D721Med (cell line): ENCODE measurements at regions not wholly inside any gene's neighbourhood (a gene's known extent, or its start where the extent isn't known, plus 50 kb on each side); places are given as distances from the start of the nearest gene placed in this dataset.
"Not testable (repeated sequence)": the region's sequence is repeated elsewhere in the genome, so short reads cannot be mapped to it uniquely, and the experiment has no call there.

Experiments
- DNase-seq: peaks from one replicate; pipeline ENCODE4 v3.0.0; 2011; ENCODE audit warnings: low spot score; ENCODE audit not compliant: insufficient read length
- FAIRE-seq: peaks from 2 replicates; lab custom pipeline; 2011; peaks lifted over from hg19 to GRCh38; lab: Jason Lieb, UNC
- TF ChIP-seq, protein P1 (sequence below): IDR thresholded peaks from 2 replicates; pipeline ENCODE4 v1.5.1; 2012; ENCODE audit warnings: mild to moderate bottlenecking, control low read depth; ENCODE audit not compliant: insufficient read depth; ENCODE audit errors: missing control alignments

DNA sequence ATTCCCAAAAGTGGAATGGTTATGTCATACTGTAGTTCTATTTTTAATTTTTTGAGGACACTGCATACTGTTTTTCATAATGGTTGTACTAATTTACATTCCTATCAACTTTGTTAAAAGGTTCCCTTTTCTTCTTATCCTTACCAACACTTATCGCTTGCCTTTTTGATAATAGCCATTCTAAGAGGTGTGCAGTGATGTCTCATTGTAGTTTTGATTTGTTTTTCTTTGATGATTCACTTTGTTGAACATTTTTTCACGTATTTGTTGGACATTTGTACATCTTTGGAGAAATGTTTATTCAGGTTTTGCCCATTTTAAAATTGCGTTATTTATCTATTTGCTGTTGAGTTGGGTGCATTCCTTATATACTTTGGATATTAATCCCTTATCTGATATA is 188.8 kb upstream of the SPRY2 start:
- FAIRE-seq (no peak), DNase-seq (no peak)
- TF ChIP-seq, protein P1, sequence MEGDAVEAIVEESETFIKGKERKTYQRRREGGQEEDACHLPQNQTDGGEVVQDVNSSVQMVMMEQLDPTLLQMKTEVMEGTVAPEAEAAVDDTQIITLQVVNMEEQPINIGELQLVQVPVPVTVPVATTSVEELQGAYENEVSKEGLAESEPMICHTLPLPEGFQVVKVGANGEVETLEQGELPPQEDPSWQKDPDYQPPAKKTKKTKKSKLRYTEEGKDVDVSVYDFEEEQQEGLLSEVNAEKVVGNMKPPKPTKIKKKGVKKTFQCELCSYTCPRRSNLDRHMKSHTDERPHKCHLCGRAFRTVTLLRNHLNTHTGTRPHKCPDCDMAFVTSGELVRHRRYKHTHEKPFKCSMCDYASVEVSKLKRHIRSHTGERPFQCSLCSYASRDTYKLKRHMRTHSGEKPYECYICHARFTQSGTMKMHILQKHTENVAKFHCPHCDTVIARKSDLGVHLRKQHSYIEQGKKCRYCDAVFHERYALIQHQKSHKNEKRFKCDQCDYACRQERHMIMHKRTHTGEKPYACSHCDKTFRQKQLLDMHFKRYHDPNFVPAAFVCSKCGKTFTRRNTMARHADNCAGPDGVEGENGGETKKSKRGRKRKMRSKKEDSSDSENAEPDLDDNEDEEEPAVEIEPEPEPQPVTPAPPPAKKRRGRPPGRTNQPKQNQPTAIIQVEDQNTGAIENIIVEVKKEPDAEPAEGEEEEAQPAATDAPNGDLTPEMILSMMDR: no peak

DNA sequence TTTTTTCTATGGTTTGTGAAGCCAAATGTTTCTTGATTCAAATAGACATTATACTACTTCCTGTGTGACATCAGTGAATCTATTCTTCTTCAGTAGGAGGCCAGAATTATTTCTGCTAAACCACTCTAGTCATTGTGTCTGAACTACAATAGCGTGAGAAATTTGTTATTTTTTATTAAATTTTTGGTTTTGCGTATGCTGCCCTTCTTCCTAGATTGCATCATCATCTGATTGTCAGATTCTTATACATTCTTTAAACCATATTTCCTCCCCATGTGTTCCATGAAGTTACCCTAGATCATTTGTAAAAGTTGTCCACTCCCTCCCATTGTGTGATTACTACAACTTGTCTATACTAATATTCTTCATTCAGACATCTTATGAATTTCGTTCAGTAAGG is 187.8 kb upstream of the SPRY2 start:
- DNase-seq (no peak), FAIRE-seq (no peak)
- TF ChIP-seq, protein P1: no peak

DNA sequence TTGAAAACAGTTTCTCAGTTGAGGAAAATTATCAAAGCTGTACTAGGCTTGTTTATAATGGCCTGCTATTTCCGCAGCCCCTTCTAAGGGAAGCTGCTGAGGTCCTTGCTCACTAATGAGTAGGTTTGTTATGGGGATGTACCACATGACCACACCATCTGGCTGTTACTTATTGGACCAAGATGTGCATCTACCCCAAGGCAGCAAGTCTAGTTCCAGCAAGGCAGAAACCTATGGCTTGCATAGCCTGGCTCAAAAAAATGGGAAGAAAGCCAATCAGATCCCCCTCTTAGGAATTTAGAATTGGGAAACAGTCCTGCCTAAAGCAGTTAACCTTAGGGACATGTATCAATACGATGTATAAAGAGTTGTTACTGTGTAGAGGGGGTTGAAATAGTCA is 186.5 kb upstream of the SPRY2 start:
- no peak for FAIRE-seq

DNA sequence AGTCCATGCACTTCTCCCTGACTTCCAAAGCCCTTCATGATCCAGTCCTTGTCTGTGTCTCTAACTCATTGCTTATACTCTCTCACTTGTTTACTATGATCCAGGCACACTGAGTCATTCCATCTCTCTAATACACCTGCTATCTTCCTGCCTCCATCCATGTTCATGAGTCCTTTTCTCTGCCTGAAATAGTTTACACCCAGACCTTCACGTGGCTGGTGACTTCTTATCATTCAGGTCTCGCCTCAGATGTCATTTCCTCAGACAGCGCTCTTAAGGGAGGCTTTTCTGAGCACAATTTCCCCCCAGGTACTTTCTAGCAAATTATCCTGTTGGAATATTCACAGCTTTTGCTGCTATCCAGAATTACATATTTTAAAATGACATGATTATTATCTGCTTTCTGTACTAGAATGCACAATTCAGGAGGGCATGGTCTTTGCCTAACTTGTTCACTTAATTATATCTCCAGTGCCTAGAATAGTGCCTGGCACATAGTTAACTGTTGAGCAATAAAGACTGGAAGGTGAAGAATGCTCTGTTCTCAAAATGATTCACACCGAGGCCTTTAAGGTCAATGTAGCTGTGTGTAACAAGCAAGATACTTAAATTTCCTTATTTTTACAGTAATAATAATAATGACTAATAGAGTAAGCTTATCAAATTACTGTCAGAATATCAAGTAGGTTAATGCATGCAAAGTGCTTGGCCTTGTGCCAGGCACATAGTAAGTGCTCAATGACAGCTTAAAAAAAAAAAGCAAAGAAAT is 183.7 kb upstream of the SPRY2 start:
- FAIRE-seq (no peak), DNase-seq (no peak)
- TF ChIP-seq, protein P1: no peak

More for the DNA sequence above, 186.5 kb upstream of the SPRY2 start:
- no peak for DNase-seq
- TF ChIP-seq, protein P1: no peak

DNA sequence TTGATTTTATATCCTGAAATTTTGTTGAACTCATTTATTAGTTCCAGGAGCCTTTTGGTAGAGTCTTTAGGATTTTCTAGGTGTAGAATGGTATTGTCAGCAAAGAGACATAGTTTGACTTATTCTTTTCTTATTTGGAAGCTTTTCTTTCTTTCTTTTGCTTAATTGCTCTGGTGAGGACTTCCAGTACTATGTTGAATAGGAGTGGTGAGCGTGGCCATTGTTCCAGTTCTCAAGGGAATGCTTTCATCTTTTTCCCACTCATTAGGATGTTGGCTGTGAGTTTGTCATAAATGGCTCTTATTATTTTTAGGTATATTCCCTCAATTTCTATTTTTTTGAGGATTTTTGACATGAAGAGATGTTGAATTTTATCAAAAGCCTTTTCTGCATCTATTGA is 182.2 kb upstream of the SPRY2 start:
- DNase-seq: no peak
- no peak for FAIRE-seq
- TF ChIP-seq, protein P1: no peak

DNA sequence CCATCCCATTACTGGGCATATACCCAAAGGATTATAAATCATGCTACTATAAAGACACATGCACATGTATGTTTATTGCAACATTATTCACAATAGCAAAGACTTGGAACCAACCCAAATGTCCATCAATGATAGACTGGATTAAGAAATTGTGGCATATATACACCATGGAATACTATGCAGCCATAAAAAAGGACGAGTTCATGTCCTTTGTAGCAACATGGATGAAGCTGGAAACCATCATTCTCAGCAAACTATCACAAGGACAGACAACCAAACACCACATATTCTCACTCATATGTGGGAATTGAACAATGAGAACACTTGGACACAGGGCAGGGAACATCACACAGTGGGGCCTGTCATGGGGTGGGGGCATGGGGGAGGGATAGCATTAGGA is 181.5 kb upstream of the SPRY2 start:
- DNase-seq, FAIRE-seq: not testable (repeated sequence)

DNA sequence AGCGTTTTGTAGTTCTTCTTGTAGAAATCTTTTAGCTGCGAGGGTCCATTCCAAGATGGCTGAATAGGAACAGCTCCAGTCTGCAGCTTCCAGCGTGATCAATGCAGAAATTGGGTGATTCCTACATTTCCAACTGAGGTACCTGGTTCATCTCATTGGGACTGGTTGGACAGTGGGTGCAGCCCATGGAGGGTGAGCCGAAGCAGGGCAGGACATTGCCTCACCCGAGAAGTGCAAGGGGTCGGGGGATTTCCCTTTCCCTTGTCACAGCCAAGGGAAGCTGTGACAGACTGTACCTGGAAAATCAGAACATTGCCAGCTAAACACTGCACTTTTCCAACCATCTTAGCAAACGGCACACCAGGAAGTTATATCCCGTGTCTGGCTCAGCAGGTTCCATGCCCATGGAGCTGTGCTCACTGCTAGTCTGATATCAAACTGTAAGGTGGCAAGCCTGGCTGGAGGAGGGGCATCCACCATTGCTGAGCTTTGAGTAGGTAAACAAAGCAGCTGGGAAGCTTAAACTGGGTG is 176.0 kb upstream of the SPRY2 start:
- TF ChIP-seq, protein P1: no peak
- DNase-seq (no peak), FAIRE-seq (no peak)
